Hepatocyte (in vitro differentiated cells): ENCODE measurements at regions not wholly inside any gene's neighbourhood (a gene's known extent, or its start where the extent isn't known, plus 50 kb on each side); places are given as distances from the start of the nearest gene placed in this dataset.

Experiments
- DNase-seq: peaks from one replicate; pipeline ENCODE4 v3.0.0-alpha.2; 2016; ENCODE audit warnings: low spot score
- H2AFZ ChIP-seq: fragments of 200-600 bp; sonication (generic); 2 replicates; pipeline ENCODE4 v1.6.0; 2016; ENCODE audit warnings: antibody characterized with exemption, mild to moderate bottlenecking
- H3K27ac ChIP-seq: fragments of 200-600 bp; sonication (generic); 2 replicates; pipeline ENCODE4 v1.5.1; 2016; ENCODE audit warnings: mild to moderate bottlenecking
- H3K27me3 ChIP-seq: fragments of 200-600 bp; sonication (generic); 2 replicates; pipeline ENCODE4 v1.6.1; 2016
- H3K36me3 ChIP-seq: fragments of 200-600 bp; sonication (generic); replicated peaks from 2 replicates; pipeline ENCODE4 v1.5.1; 2016; ENCODE audit warnings: low read depth; ENCODE audit not compliant: insufficient read depth
- H3K4me1 ChIP-seq: fragments of 200-600 bp; sonication (generic); 2 replicates; pipeline ENCODE4 v1.5.1; 2016; ENCODE audit warnings: mild to moderate bottlenecking, moderate library complexity; ENCODE audit not compliant: insufficient read depth
- H3K4me2 ChIP-seq: fragments of 200-600 bp; sonication (generic); 2 replicates; pipeline ENCODE4 v1.6.0; 2016
- H3K4me3 ChIP-seq: fragments of 200-600 bp; sonication (generic); 2 replicates; pipeline ENCODE4 v1.5.1; 2016; ENCODE audit warnings: mild to moderate bottlenecking
- H3K79me2 ChIP-seq: fragments of 200-600 bp; sonication (generic); 2 replicates; pipeline ENCODE4 v1.6.0; 2017; ENCODE audit warnings: mild to moderate bottlenecking
- H3K9me2 ChIP-seq: fragments of 200-600 bp; sonication (generic); replicated peaks from 2 replicates; pipeline ENCODE4 v1.6.0; 2017; ENCODE audit warnings: mild to moderate bottlenecking; ENCODE audit not compliant: insufficient read depth
- H3K9me3 ChIP-seq: fragments of 200-600 bp; sonication (generic); 2 replicates; pipeline ENCODE4 v1.5.1; 2016; ENCODE audit warnings: low read depth, mild to moderate bottlenecking
- H4K20me1 ChIP-seq: fragments of 200-600 bp; sonication (generic); 2 replicates; pipeline ENCODE4 v1.6.0; 2016; ENCODE audit warnings: mild to moderate bottlenecking; ENCODE audit not compliant: insufficient read depth, poor library complexity, severe bottlenecking
- EZH2 ChIP-seq: fragments of 200-600 bp; sonication (generic); IDR thresholded peaks from 2 replicates; pipeline ENCODE4 v1.6.1; 2016; ENCODE audit warnings: antibody characterized with exemption, mild to moderate bottlenecking, borderline replicate concordance
- EZH2phosphoT487 ChIP-seq: fragments of 200-600 bp; sonication (generic); IDR thresholded peaks from one replicate; pipeline ENCODE4 v1.6.1; 2018; ENCODE audit warnings: antibody characterized with exemption, mild to moderate bottlenecking, low read depth, moderate library complexity; ENCODE audit not compliant: unreplicated experiment, severe bottlenecking
- WGBS: methylation state at CpG from one replicate; pipeline ENCODE4 v1.1.6; 2016; ENCODE audit warnings: low lambda C conversion rate; ENCODE audit errors: missing lambda C conversion rate; 5-methylcytosine and 5-hydroxymethylcytosine counted together
- TF ChIP-seq, protein P1 (sequence below): fragments of 200-600 bp; sonication (generic); IDR thresholded peaks from 2 replicates; pipeline ENCODE4 v1.5.1; 2016; ENCODE audit warnings: antibody characterized with exemption, mild to moderate bottlenecking; ENCODE audit not compliant: poor library complexity

GRCh38 chr17:13131225-13131624, 113.4 kb upstream of the ELAC2 start:
- no peaks in the 10 kb centered on the region for H3K79me2 ChIP-seq
- H3K9me2 ChIP-seq: no peaks in the 10 kb centered on the region
- no peaks in the 10 kb centered on the region for H3K4me1 ChIP-seq
- H2AFZ ChIP-seq: no peak overlapping the region
- no peaks in the 10 kb centered on the region for H3K9me3 ChIP-seq
- no peaks in the 10 kb centered on the region for H3K36me3 ChIP-seq
- 67% methylated on average over 5 of the region's 5 CpGs for WGBS
- DNase-seq: no peak
- no peaks in the 10 kb centered on the region for H3K27me3 ChIP-seq
- no peak overlapping the region for H3K4me3 ChIP-seq
- no peaks in the 10 kb centered on the region for H4K20me1 ChIP-seq
- H3K27ac ChIP-seq: no peak overlapping the region
- TF ChIP-seq EZH2phosphoT487 (no peak), EZH2 (no peak)
- TF ChIP-seq, protein P1, sequence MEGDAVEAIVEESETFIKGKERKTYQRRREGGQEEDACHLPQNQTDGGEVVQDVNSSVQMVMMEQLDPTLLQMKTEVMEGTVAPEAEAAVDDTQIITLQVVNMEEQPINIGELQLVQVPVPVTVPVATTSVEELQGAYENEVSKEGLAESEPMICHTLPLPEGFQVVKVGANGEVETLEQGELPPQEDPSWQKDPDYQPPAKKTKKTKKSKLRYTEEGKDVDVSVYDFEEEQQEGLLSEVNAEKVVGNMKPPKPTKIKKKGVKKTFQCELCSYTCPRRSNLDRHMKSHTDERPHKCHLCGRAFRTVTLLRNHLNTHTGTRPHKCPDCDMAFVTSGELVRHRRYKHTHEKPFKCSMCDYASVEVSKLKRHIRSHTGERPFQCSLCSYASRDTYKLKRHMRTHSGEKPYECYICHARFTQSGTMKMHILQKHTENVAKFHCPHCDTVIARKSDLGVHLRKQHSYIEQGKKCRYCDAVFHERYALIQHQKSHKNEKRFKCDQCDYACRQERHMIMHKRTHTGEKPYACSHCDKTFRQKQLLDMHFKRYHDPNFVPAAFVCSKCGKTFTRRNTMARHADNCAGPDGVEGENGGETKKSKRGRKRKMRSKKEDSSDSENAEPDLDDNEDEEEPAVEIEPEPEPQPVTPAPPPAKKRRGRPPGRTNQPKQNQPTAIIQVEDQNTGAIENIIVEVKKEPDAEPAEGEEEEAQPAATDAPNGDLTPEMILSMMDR: no peak
- no peak overlapping the region for H3K4me2 ChIP-seq

DNA sequence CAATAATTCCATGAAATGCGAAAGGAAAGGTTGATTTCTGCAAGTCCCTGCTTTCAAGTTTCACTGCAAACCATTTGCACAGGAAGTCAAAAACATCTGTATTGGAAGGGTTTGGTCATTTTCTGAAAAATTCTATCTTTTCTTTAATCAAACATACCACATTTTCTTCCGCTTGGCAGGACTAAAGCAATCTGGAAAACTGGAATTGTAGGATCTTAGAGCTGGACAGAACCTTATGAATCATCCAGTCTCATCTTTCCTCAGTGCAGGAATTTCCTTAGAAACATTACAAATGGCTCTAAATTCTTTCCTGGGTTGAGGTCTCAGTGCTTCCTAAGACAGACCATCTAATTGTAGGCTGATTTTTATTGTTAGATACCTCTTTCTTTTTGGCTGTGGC, 111.5 kb upstream of the ELAC2 start:
- 88% methylated on average over 2 of the region's 2 CpGs for WGBS
- H3K27ac ChIP-seq: no peak overlapping the region
- H3K36me3 ChIP-seq: no peaks in the 10 kb centered on the region

DNA sequence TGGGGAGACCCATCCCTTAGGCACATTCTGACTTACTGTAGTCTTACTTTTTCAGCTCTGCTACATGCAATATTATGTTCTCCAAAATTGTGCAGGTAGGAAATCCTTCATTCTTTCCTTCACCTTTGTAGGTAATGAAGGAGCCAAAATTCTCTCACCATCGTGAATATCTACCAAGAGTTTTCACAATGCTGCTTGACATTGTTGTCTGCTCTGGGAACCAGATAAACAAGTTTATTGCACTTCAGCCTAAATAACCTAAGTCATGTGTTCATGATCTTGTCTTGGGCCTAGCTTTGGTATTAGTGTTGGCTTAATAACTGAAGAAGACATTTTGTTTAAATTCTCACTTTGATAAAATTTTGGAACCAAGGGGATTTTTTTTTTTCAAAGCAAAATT, 110.8 kb upstream of the ELAC2 start:
- H3K4me3 ChIP-seq: no peak overlapping the region
- H3K4me2 ChIP-seq: no peak overlapping the region
- no peaks in the 10 kb centered on the region for H3K79me2 ChIP-seq
- H4K20me1 ChIP-seq: no peaks in the 10 kb centered on the region
- no peaks in the 10 kb centered on the region for H3K9me2 ChIP-seq
- H3K27me3 ChIP-seq: no peaks in the 10 kb centered on the region
- no peaks in the 10 kb centered on the region for H3K4me1 ChIP-seq
- 63% methylated on average over 1 of the region's 1 CpG for WGBS
- no peak overlapping the region for H3K27ac ChIP-seq
- TF ChIP-seq, protein P1: no peak
- no peak for TF ChIP-seq EZH2phosphoT487
- TF ChIP-seq EZH2: no peak
- H3K9me3 ChIP-seq: no peaks in the 10 kb centered on the region
- DNase-seq: no peak
- no peaks in the 10 kb centered on the region for H3K36me3 ChIP-seq
- H2AFZ ChIP-seq: no peak overlapping the region

More for the DNA sequence above, 111.5 kb upstream of the ELAC2 start:
- Histone ChIP-seq H3K4me1 (no peaks in the 10 kb centered on the region), H3K9me3 (no peaks in the 10 kb centered on the region), H3K27me3 (no peaks in the 10 kb centered on the region), H3K9me2 (no peaks in the 10 kb centered on the region), H4K20me1 (no peaks in the 10 kb centered on the region), H3K79me2 (no peaks in the 10 kb centered on the region), H3K4me2 (no peak overlapping the region), H2AFZ (no peak overlapping the region), H3K4me3 (no peak overlapping the region)
- TF ChIP-seq, protein P1: no peak
- no peak for TF ChIP-seq EZH2phosphoT487
- no peak for TF ChIP-seq EZH2
- DNase-seq: no peak
